ENCODE measurements at regions not wholly inside any gene's neighbourhood (a gene's known extent, or its start where the extent isn't known, plus 50 kb on each side); places are given as distances from the start of the nearest gene placed in this dataset.

- TF ChIP-seq NFATC3 (IDR thresholded peaks at IDR 0.05) (no peak), ZNF282 (CRISPR knock-in tag; IDR thresholded peaks at IDR 0.05) (no peak), ZNF146 (CRISPR knock-in tag; IDR thresholded peaks at IDR 0.05; ENCODE audit: unreplicated experiment) (no peak)
These were observed 249.5 kb downstream of the BCOR start for GRCh38 chrX:39848243-39848642.
